ENCODE measurements at regions not wholly inside any gene's neighbourhood (a gene's known extent, or its start where the extent isn't known, plus 50 kb on each side); places are given as distances from the start of the nearest gene placed in this dataset.

- no peak for ATAC-seq
- TF ChIP-seq PATZ1 (CRISPR knock-in tag; IDR thresholded peaks at IDR 0.05; ENCODE audit: borderline replicate concordance) (no peak), ARNTL (CRISPR knock-in tag; IDR thresholded peaks at IDR 0.05; ENCODE audit: borderline replicate concordance, low read depth) (no peak), ZFP3 (CRISPR knock-in tag; IDR thresholded peaks at IDR 0.05) (no peak), POU6F1 (CRISPR knock-in tag; IDR thresholded peaks at IDR 0.05; ENCODE audit: borderline replicate concordance, low read depth) (no peak)
These were observed 260.8 kb upstream of the RRP15 start for GRCh38 chr1:218024211-218024720.

- TF ChIP-seq ZFP3 (CRISPR knock-in tag; IDR thresholded peaks at IDR 0.05) (no peak), ZNF8 (CRISPR knock-in tag; IDR thresholded peaks at IDR 0.05) (no peak), ZNF70 (CRISPR knock-in tag; IDR thresholded peaks at IDR 0.05) (no peak), TSHZ2 (CRISPR knock-in tag; IDR thresholded peaks at IDR 0.05) (no peak), PATZ1 (CRISPR knock-in tag; IDR thresholded peaks at IDR 0.05; ENCODE audit: borderline replicate concordance) (no peak), SNAI2 (CRISPR knock-in tag; IDR thresholded peaks at IDR 0.05) (no peak), TOX (CRISPR knock-in tag; IDR thresholded peaks at IDR 0.05; ENCODE audit: borderline replicate concordance) (no peak), ZFP30 (CRISPR knock-in tag; IDR thresholded peaks at IDR 0.05) (no peak), ZNF565 (CRISPR knock-in tag; conservative IDR thresholded peaks at IDR 0.05; ENCODE audit: low read depth) (no peak), ESRRG (CRISPR knock-in tag; IDR thresholded peaks at IDR 0.05) (no peak), GLIS3 (CRISPR knock-in tag; IDR thresholded peaks at IDR 0.05) (no peak)
- peak; percentile 88 for ATAC-seq
These were observed 259.6 kb upstream of the RRP15 start for GRCh38 chr1:218025454-218025853.

GRCh38 chr1:218027152-218027551, 257.9 kb upstream of the RRP15 start:
- ATAC-seq = no peak
- TF ChIP-seq CSDC2 (CRISPR knock-in tag; IDR thresholded peaks at IDR 0.05) = no peak
- no peak for TF ChIP-seq CREB5 (CRISPR knock-in tag; IDR thresholded peaks at IDR 0.05; ENCODE audit: low read depth)
- TF ChIP-seq ISL1 (CRISPR knock-in tag; IDR thresholded peaks at IDR 0.05) = no peak
- no peak for TF ChIP-seq CSRNP3 (CRISPR knock-in tag; IDR thresholded peaks at IDR 0.05)
- no peak for TF ChIP-seq PATZ1 (CRISPR knock-in tag; IDR thresholded peaks at IDR 0.05; ENCODE audit: borderline replicate concordance)
- no peak for TF ChIP-seq ZFP3 (CRISPR knock-in tag; IDR thresholded peaks at IDR 0.05)
- no peak for TF ChIP-seq TOX (CRISPR knock-in tag; IDR thresholded peaks at IDR 0.05; ENCODE audit: borderline replicate concordance)
- no peak for TF ChIP-seq ZFP30 (CRISPR knock-in tag; IDR thresholded peaks at IDR 0.05)
- no peak for TF ChIP-seq ZNF70 (CRISPR knock-in tag; IDR thresholded peaks at IDR 0.05)
- no peak for TF ChIP-seq ZNF8 (CRISPR knock-in tag; IDR thresholded peaks at IDR 0.05)
- TF ChIP-seq GLIS3 (CRISPR knock-in tag; IDR thresholded peaks at IDR 0.05) = no peak
- no peak for TF ChIP-seq ARNTL (CRISPR knock-in tag; IDR thresholded peaks at IDR 0.05; ENCODE audit: borderline replicate concordance, low read depth)
- no peak for TF ChIP-seq POU6F1 (CRISPR knock-in tag; IDR thresholded peaks at IDR 0.05; ENCODE audit: borderline replicate concordance, low read depth)
- no peak for TF ChIP-seq ESRRG (CRISPR knock-in tag; IDR thresholded peaks at IDR 0.05)
- no peak for TF ChIP-seq ZC3H10 (CRISPR knock-in tag; IDR thresholded peaks at IDR 0.05)
- no peak for TF ChIP-seq ZNF565 (CRISPR knock-in tag; conservative IDR thresholded peaks at IDR 0.05; ENCODE audit: low read depth)
- TF ChIP-seq PPARA (CRISPR knock-in tag; IDR thresholded peaks at IDR 0.05; ENCODE audit: borderline replicate concordance) = no peak
- TF ChIP-seq OSR1 (CRISPR knock-in tag; IDR thresholded peaks at IDR 0.05) = no peak
- no peak for TF ChIP-seq TCF4 (CRISPR knock-in tag; IDR thresholded peaks at IDR 0.05; ENCODE audit: borderline replicate concordance)
- TF ChIP-seq BACH2 (CRISPR knock-in tag; IDR thresholded peaks at IDR 0.05; ENCODE audit: borderline replicate concordance) = no peak

Measured in SK-N-SH treated with all-trans-retinoic acid at 6 μM for 48 hours (cell line).